HG02885 (cell line): ENCODE measurements at regions not wholly inside any gene's neighbourhood (a gene's known extent, or its start where the extent isn't known, plus 50 kb on each side); places are given as distances from the start of the nearest gene placed in this dataset.
"Not testable (repeated sequence)": the region's sequence is repeated elsewhere in the genome, so short reads cannot be mapped to it uniquely, and the experiment has no call there.

Source experiments
- ATAC-seq: cut with Tn5 transposase; IDR thresholded peaks from one replicate; pipeline ENCODE4 v1.9.1; 2021; ENCODE audit warnings: mild to moderate bottlenecking; ENCODE audit not compliant: unreplicated experiment, poor library complexity

DNA sequence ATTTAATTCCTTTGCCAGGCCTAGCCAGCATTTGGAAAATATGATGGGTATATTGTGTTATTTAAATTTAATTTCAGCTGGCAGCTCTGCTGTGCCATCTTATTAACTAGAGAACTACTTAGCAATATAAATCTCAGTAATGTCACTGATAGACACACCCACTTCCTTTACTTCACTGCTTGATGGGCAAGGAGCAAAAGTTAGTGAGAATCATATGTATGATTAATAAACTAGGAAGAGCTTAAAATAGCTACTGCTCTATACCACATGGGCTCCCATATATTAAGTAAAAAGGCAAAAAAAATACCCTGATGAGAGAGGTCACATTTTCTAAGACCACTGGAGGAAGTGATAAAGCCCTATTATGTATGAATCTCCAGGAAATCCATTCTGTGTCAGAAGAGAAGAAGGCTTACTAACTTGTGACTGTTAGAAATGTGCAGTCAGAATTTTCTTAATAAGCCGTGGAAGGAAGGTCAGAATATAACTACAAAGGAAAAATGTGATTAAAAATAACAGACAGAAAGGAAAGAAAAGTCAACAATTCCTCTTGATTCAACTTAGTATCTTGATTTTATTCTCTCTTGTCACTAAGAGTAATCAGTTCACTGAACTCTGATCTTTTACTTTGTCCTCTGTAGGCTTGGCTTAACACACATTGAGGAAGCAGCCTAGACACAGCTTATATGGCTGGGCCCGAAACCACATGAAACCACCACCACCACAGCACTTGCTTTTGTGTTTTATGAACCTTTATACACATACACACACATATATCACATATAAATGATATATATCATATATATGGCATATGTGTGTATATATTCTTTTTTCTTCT, 1233.9 kb upstream of the ALCAM start:
- ATAC-seq, result peak; percentile 45

- no peak for ATAC-seq
Measured at GRCh38 chr3:104133630-104134029, 1233.1 kb upstream of the ALCAM start.

DNA sequence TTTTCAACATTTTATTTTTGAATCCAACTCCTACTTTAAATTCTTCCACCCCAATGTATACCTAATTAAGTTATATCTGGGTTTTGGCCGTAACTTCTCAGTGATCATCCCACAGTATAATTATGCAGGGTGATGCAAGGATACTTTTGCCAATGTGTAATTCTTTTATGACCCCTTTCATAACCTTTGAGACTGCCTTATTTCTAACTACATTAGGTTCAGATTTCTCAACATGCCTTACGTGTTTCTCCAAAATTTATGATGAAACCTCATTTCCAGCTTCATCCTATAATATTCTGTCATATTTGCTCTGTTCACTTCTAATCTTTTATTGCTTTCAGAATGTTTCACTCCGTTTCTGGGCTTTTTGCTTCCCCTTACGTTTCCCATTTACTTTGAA, 1229.6 kb upstream of the ALCAM start:
- ATAC-seq, result no peak

DNA sequence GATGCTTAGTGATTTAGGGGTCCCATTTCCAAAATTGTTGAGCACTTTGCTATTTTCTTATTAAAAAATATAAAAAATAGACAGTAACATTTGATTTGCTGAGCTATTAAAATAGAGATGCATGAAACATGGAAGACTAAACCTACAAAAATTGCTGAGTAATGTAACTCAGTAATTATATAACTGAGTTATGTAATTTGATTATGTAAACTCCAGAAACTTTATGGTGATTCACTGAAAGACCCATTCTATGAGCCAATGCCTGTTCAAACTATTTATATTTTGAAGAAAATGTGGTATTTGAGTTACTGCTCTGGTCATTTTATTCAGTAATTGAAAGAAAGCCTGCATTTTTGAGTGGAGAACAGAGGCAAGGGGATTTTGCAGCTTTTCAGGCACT, 1221.5 kb upstream of the ALCAM start:
- ATAC-seq, result no peak

- ATAC-seq, result no peak
Measured at GRCh38 chr3:104149154-104149553, 1217.6 kb upstream of the ALCAM start.

GRCh38 chr3:104150724-104151123, 1216.0 kb upstream of the ALCAM start:
- no peak for ATAC-seq

DNA sequence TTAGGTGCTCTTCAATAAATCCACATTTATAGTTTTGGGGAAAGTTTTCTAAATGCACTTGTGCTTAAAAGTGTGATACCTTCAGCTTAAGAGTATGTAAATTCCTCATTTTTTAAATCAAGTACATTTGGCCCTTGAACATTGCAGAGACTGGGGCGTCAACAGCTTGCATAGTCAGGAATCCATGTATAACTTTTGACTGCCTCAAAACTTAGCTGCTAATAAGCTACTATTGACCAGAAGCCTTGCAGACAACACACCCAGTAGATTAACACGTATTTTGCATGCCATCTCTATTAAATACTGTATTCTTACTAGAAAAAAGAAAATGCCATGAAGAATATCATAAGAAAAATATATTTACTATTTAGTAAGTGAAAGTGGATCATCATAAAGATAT, 1211.8 kb upstream of the ALCAM start:
- no peak for ATAC-seq

DNA sequence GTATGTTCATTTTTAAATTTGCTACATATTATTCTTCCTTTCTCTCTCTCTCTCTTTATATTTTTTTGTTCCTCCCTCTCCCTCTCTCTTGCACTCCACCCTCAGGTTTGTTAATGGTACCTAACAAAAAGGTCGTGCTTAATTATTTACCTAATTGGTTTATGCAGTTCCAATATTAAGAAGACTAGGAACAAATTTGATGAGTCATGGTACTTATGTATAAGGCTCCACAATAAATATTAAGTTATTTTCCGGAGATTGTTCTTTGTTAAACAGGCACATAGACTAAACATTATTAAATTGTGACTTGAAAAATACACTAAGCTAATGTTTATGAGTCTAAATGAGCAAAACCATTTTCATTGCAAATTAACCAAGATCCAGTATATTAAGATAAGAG, 1200.8 kb upstream of the ALCAM start:
- no peak for ATAC-seq

- no peak for ATAC-seq
Measured at GRCh38 chr3:104168386-104168785, 1198.3 kb upstream of the ALCAM start.

DNA sequence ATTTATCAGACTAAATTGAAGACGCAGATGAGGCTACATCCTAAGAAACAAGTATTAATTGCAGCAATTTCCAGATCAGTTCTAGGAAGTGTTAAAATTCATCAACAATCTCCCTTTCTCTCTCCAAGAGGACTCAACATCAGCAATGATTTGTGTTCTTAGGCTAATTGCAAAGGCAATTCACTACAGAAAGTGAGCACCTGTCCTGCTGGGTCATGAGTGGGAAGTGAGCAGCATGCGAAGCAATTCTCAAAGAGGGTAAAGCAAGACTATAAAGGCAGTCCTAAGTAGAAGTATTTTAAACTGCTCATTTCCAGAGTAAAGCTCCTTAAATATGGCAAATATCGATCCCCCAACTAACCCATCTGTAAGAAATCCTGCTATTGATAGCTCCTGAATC, 1191.0 kb upstream of the ALCAM start:
- ATAC-seq, result no peak

- no peak for ATAC-seq
Measured at GRCh38 chr3:104176706-104177105, 1190.0 kb upstream of the ALCAM start.

DNA sequence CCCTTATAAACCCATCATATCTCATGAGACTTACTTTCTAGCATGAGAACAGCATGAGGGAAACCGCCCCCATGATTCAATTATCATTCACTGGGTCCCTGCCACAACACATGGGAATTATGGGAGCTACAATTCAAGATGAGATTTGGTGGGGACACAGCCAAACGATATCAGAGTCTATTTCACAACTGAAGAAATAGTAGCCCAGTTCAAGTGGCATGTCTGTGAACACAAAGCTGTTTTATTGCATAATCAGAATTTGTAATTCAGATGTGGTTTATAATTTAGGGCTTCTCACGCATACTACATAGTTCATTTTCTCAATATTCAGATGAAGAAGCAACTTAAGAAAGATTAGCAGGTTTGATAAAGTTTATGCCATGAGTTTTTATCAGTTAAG, 1188.0 kb upstream of the ALCAM start:
- no peak for ATAC-seq

DNA sequence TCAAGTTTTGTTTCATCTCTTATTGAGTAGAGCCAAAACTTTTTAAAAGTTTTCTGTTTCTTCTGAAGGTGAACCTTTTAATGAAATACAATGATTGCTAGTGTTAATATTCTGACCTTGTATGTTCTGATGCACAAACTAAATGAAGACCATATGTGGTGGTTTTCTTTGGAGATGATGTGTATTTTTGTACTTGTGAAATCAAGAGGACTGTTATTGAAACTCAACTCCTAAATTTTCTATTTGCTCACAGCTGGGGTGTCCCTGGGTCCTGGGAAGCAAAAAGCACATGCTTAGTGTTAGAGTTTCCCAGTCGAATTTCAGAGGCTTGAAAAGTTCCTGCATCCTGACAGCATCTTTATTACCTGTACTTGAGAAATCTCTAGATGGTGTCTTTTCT, 1185.8 kb upstream of the ALCAM start:
- no peak for ATAC-seq

DNA sequence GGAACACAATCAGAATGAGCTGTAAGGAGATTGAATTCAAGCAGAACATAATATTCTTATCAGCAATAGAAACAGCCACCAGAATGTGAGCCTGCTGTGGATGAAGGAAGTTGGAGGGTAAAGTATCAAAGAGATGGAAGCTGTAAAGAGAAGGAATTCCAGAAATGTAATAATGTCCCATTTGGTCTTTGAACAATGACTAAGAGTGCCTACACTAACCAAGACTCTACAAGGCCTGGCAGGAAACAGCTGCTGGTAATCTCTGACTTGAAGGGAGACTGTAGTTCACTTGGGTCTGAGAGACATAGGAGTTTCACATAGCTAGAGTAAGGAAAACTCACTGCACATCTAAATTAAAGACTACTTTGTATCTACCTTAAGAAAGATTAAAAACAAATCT, 1176.0 kb upstream of the ALCAM start:
- no peak for ATAC-seq

- ATAC-seq, result no peak
Measured at GRCh38 chr3:104198131-104198530, 1168.6 kb upstream of the ALCAM start.

- ATAC-seq, result no peak
Measured at GRCh38 chr3:104206925-104207324, 1159.8 kb upstream of the ALCAM start.

DNA sequence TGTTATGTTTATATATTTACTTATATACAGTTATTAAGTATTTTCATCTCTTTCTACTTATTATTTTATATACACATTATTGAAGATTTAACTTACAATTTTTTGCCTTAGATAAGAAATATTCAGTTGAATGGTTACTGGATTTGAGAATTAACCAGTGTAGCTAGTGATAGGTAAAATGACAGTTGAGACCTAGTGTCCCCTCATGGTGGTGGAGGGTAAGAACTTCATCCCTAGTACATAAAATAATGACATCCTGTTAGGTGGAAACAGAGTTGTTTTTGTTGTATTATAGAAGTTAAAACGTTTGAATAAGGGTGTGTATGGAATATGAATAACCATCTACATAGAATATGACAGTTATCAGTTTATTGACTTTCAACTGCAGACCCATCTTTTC, 1152.4 kb upstream of the ALCAM start:
- ATAC-seq, result no peak

GRCh38 chr3:104214937-104215336, 1151.8 kb upstream of the ALCAM start:
- ATAC-seq, result no peak

DNA sequence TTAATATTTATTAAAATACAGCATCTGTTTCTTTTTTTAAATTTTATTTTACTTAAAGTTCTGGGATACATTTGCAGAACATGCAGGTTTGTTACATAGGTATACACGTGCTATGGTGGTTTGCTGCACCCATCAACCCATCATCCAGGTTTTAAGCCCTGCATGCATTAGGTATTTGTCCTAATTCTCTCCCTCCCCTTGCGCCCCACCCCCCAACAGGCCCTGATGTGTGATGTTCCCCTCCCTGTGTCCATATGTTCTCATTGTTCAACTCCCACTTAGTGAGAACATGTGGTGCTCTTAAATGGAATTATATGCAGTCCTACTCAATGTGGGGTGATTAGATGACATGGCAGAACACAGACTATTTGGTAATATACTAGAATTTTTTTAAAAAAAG, 1147.7 kb upstream of the ALCAM start:
- ATAC-seq, result not testable (repeated sequence)

DNA sequence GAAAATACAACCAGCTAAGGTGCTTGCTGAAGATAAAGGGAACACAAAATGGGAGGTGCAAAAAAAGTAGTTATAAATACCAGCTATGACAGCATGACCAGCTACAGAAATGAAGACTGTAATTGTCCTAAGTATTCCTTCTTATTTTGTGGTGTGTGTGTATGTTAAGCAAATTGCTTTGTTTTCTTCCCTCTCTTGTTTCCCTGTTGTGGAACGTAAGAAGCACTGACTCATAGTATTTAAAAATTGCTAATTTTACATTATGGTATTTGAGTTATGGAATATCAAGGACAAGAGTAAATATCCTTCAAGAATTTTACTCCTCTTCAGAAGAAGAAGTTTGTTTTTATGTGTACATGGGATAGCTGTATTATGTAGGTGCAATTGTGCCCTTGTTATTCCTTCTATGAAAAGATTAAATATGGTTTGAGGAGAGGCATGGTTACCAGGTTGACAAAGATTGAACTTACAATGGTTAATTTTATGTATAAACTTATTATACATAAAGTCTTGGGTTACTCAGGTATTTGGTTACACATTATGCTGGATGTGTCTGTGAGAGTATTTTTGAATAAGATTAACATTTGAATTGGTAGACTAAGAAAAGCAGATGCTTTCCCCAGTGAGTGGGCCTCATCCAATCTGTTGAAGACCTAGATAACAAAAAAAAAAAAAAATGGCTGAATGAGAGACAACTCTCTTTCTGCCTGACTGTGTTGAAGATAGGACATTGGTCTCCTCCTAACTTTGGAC, 1132.1 kb upstream of the ALCAM start:
- no peak for ATAC-seq

- ATAC-seq, result no peak
Measured at GRCh38 chr3:104244680-104245220, 1122.0 kb upstream of the ALCAM start.
